ENCODE measurements at regions not wholly inside any gene's neighbourhood (a gene's known extent, or its start where the extent isn't known, plus 50 kb on each side); places are given as distances from the start of the nearest gene placed in this dataset.

DNA sequence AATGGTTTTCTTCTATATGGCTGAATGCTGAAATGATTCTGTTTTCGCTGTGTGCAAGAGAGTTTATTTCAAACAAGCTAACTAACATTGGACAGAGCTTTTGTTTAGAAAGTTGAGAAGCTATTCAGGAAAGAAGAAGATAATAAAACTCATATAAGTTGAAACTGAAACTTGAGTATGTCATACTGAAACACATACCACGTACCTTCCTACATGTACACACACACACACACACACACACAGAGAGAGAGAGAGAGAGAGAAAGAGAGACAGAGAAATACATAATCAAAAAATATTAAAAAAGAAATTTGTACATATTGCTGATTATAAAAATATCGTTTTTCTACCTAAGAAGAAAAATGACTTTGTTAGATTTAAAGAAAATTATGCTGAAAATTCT is 561.9 kb upstream of the KCND2 start:
- intact Hi-C loops (cut with micrococcal nuclease; ENCODE audit: unreplicated experiment) = no loop called here
- BruUV-seq (replicated peaks) = no TSS peak
- Mint-ChIP-seq H3K4me1 (ENCODE audit: low read depth, unreplicated experiment) (no peaks in the 10 kb centered on the region), H3K27me3 (ENCODE audit: insufficient read depth, unreplicated experiment) (no peaks in the 10 kb centered on the region), H3K36me3 (ENCODE audit: insufficient read depth, unreplicated experiment) (no peaks in the 10 kb centered on the region), H3K9me3 (ENCODE audit: unreplicated experiment) (no peaks in the 10 kb centered on the region), H3K27ac (ENCODE audit: unreplicated experiment) (no peak overlapping the region), H3K4me3 (ENCODE audit: unreplicated experiment) (no peak overlapping the region)
- ChIA-PET CTCF (no interaction called here), POLR2A (no interaction called here)
- no peaks in the 10 kb centered on the region for H3K36me3 ChIP-seq (ENCODE audit: control insufficient read depth, insufficient read depth, low read length)
- DNase-seq = no peak
- H3K9me3 ChIP-seq = no peaks in the 10 kb centered on the region
- no peak overlapping the region for H3K4me3 ChIP-seq (ENCODE audit: low read depth, low read length)
- H3K4me1 ChIP-seq = no peaks in the 10 kb centered on the region
- no peaks in the 10 kb centered on the region for H3K27me3 ChIP-seq (replicated peaks; ENCODE audit: control insufficient read depth, insufficient read depth, low read length)
- TF ChIP-seq, protein P1, sequence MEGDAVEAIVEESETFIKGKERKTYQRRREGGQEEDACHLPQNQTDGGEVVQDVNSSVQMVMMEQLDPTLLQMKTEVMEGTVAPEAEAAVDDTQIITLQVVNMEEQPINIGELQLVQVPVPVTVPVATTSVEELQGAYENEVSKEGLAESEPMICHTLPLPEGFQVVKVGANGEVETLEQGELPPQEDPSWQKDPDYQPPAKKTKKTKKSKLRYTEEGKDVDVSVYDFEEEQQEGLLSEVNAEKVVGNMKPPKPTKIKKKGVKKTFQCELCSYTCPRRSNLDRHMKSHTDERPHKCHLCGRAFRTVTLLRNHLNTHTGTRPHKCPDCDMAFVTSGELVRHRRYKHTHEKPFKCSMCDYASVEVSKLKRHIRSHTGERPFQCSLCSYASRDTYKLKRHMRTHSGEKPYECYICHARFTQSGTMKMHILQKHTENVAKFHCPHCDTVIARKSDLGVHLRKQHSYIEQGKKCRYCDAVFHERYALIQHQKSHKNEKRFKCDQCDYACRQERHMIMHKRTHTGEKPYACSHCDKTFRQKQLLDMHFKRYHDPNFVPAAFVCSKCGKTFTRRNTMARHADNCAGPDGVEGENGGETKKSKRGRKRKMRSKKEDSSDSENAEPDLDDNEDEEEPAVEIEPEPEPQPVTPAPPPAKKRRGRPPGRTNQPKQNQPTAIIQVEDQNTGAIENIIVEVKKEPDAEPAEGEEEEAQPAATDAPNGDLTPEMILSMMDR (IDR thresholded peaks at IDR 0.05; ENCODE audit: insufficient read depth in 1 of 2, low read depth in 1 of 2, low read length in 1 of 2, severe bottlenecking in 1 of 2, unreplicated experiment in 1 of 2) = no peak

- H3K4me1 ChIP-seq = no peaks in the 10 kb centered on the region
- ChIA-PET CTCF (no interaction called here), POLR2A (no interaction called here)
- intact Hi-C loops (cut with micrococcal nuclease; ENCODE audit: unreplicated experiment) = no loop called here
- no peaks in the 10 kb centered on the region for H3K27me3 ChIP-seq (replicated peaks; ENCODE audit: control insufficient read depth, insufficient read depth, low read length)
- no peak overlapping the region for H3K27ac Mint-ChIP-seq (ENCODE audit: unreplicated experiment)
- DNase-seq = no peak
- H3K4me3 Mint-ChIP-seq (ENCODE audit: unreplicated experiment) = no peak overlapping the region
- no peaks in the 10 kb centered on the region for H3K27me3 Mint-ChIP-seq (ENCODE audit: insufficient read depth, unreplicated experiment)
- no TSS peak for BruUV-seq (replicated peaks)
- H3K36me3 ChIP-seq (ENCODE audit: control insufficient read depth, insufficient read depth, low read length) = no peaks in the 10 kb centered on the region
- H3K9me3 ChIP-seq = no peaks in the 10 kb centered on the region
- TF ChIP-seq, protein P1 (IDR thresholded peaks at IDR 0.05; ENCODE audit: insufficient read depth in 1 of 2, low read depth in 1 of 2, low read length in 1 of 2, severe bottlenecking in 1 of 2, unreplicated experiment in 1 of 2) = no peak
- no peak overlapping the region for H3K4me3 ChIP-seq (ENCODE audit: low read depth, low read length)
- H3K36me3 Mint-ChIP-seq (ENCODE audit: insufficient read depth, unreplicated experiment) = no peaks in the 10 kb centered on the region
- no peaks in the 10 kb centered on the region for H3K9me3 Mint-ChIP-seq (ENCODE audit: unreplicated experiment)
- H3K4me1 Mint-ChIP-seq (ENCODE audit: low read depth, unreplicated experiment) = no peaks in the 10 kb centered on the region
Measured at GRCh38 chr7:119712886-119713462, 560.0 kb upstream of the KCND2 start.

DNA sequence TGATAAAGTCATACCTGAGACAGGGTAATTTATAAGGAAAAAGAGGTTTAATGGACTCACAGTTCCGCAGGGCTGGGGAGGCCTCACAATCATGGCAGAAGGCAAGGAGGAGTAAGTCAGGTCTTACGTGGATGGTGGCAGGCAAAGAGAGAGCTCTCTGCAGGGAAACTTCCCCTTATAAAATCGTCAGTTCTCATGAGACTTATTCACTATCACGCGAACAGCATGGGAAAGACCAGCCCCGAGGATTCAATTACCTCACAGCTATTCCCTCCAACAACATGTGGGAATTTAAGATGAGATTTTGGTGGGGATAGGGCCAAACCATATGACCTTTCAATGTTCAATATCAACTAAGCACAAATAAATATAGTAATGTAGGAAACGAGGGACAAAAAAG is 559.4 kb upstream of the KCND2 start:
- POLR2A ChIA-PET = no interaction called here
- Mint-ChIP-seq H3K27me3 (ENCODE audit: insufficient read depth, unreplicated experiment) (no peaks in the 10 kb centered on the region), H3K27ac (ENCODE audit: unreplicated experiment) (no peak overlapping the region), H3K9me3 (ENCODE audit: unreplicated experiment) (no peaks in the 10 kb centered on the region), H3K4me3 (ENCODE audit: unreplicated experiment) (no peak overlapping the region), H3K36me3 (ENCODE audit: insufficient read depth, unreplicated experiment) (no peaks in the 10 kb centered on the region), H3K4me1 (ENCODE audit: low read depth, unreplicated experiment) (no peaks in the 10 kb centered on the region)
- TF ChIP-seq, protein P1 (IDR thresholded peaks at IDR 0.05; ENCODE audit: insufficient read depth in 1 of 2, low read depth in 1 of 2, low read length in 1 of 2, severe bottlenecking in 1 of 2, unreplicated experiment in 1 of 2) = no peak
- DNase-seq = no peak
- CTCF ChIA-PET = no interaction called here
- Histone ChIP-seq H3K4me3 (ENCODE audit: low read depth, low read length) (no peak overlapping the region), H3K9me3 (no peaks in the 10 kb centered on the region), H3K36me3 (ENCODE audit: control insufficient read depth, insufficient read depth, low read length) (no peaks in the 10 kb centered on the region), H3K4me1 (no peaks in the 10 kb centered on the region), H3K27me3 (replicated peaks; ENCODE audit: control insufficient read depth, insufficient read depth, low read length) (no peaks in the 10 kb centered on the region)
- BruUV-seq (replicated peaks) = no TSS peak
- intact Hi-C loops (cut with micrococcal nuclease; ENCODE audit: unreplicated experiment) = no loop called here

Data from Caco-2 (cell line).